Natural killer cell (primary cell): ENCODE measurements at regions not wholly inside any gene's neighbourhood (a gene's known extent, or its start where the extent isn't known, plus 50 kb on each side); places are given as distances from the start of the nearest gene placed in this dataset.

Experiments
- ATAC-seq, 3 donors: fragments of 150-1000 bp in 2 of 3; fragments of 200-7000 bp in 1 of 3; cut with Tn5 transposase; 1 replicate in 1 of 3; 2 replicates in 2 of 3; pipeline ENCODE4 v1.10.0; 2021; ENCODE audit warnings: mild to moderate bottlenecking in 2 of 3, moderate library complexity in 2 of 3
- DNase-seq, 2 donors: peaks; one replicate each; pipeline versions ENCODE4 v3.0.0 to v3.0.0-alpha.2; 2013 to 2021; ENCODE audit warnings: mixed read lengths in 1 of 2
- H3K27ac ChIP-seq: one replicate; pipeline ENCODE4 v1.5.1; 2013; ENCODE audit warnings: mild to moderate bottlenecking, low read length
- H3K27me3 ChIP-seq: one replicate; pipeline ENCODE4 v1.6.1; 2013; ENCODE audit warnings: low read length; ENCODE audit not compliant: control insufficient read depth, insufficient read depth
- H3K36me3 ChIP-seq: one replicate; pipeline ENCODE4 v1.6.1; 2013; ENCODE audit warnings: low read length; ENCODE audit not compliant: control insufficient read depth, insufficient read depth
- H3K4me1 ChIP-seq: one replicate; pipeline ENCODE4 v1.6.1; 2013; ENCODE audit warnings: low read length; ENCODE audit not compliant: control insufficient read depth, insufficient read depth
- H3K4me3 ChIP-seq: one replicate; pipeline ENCODE4 v1.5.1; 2013; ENCODE audit warnings: low read length
- H3K9me3 ChIP-seq: one replicate; pipeline ENCODE4 v1.6.1; 2013; ENCODE audit warnings: low read length; ENCODE audit not compliant: control insufficient read depth, insufficient read depth
- H3K27ac Mint-ChIP-seq, 2 donors: one replicate each; pipeline ENCODE4 v1.8.0; 2022; ENCODE audit warnings: mild to moderate bottlenecking in 2 of 2, mixed read lengths in 2 of 2, moderate library complexity in 1 of 2
- H3K27me3 Mint-ChIP-seq, 2 donors: one replicate each; pipeline ENCODE4 v1.8.0; 2022; ENCODE audit warnings: low read depth in 2 of 2, mixed read lengths in 2 of 2
- H3K36me3 Mint-ChIP-seq: one replicate; pipeline ENCODE4 v1.8.0; 2022; ENCODE audit warnings: mixed read lengths
- H3K4me1 Mint-ChIP-seq, 2 donors: one replicate each; pipeline ENCODE4 v1.8.0; 2022; ENCODE audit warnings: mixed read lengths in 2 of 2
- H3K4me3 Mint-ChIP-seq: one replicate; pipeline ENCODE4 v1.8.0; 2022; ENCODE audit warnings: mild to moderate bottlenecking, moderate library complexity, mixed read lengths
- H3K9me3 Mint-ChIP-seq, 2 donors: one replicate each; pipeline ENCODE4 v1.8.0; 2022; ENCODE audit warnings: mixed read lengths in 2 of 2
- WGBS: methylation state at CpG from one replicate; pipeline ENCODE4 v1.1.7; 2013; ENCODE audit warnings: missing lambda C conversion rate; ENCODE audit not compliant: insufficient coverage; 5-methylcytosine and 5-hydroxymethylcytosine counted together
- intact Hi-C: fragments of 100-400 bp; cut with micrococcal nuclease; formaldehyde crosslinking; loops from one replicate; pipeline ENCODE4 v1.14.2; 2022
- TF ChIP-seq, protein P1 (sequence below): fragments of 200-600 bp; IDR thresholded peaks from one replicate; pipeline ENCODE4 v1.8.0; 2022; ENCODE audit warnings: antibody characterized with exemption

DNA sequence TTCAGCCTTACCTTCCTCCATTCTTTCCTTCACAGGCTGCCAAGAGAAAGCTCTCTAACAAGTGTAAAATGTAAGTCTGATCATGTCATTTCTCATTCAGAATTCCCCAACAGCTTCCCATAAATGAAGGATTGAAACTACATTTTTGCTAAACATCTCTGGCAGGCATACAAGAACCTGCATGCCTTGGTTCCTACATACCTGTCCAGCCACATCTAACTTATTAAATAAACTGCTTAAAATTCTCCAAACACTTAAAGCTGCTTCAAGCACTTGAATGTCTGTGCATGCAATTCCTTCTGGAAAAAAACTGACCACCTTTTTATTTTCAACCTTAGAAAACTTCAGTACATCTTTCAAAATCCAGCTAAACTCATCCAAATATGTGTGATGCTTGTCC, 84.4 kb upstream of the DCN start:
- Mint-ChIP-seq H3K27me3 (peaks cover 6% of the 10 kb centered on the region in 2 donors), H3K9me3 (peaks cover 0 to 2% of the 10 kb centered on the region in 2 donors), H3K36me3 (no peaks in the 10 kb centered on the region), H3K4me1 (no peaks in the 10 kb centered on the region), H3K4me3 (no peak overlapping the region), H3K27ac (no peak overlapping the region)
- no peaks in the 10 kb centered on the region for H3K9me3 ChIP-seq
- no peak overlapping the region for H3K27ac ChIP-seq
- no peaks in the 10 kb centered on the region for H3K36me3 ChIP-seq
- H3K4me1 ChIP-seq = no peaks in the 10 kb centered on the region
- DNase-seq (no peak), ATAC-seq (no peak)
- intact Hi-C loops = no loop called here
- TF ChIP-seq, protein P1, sequence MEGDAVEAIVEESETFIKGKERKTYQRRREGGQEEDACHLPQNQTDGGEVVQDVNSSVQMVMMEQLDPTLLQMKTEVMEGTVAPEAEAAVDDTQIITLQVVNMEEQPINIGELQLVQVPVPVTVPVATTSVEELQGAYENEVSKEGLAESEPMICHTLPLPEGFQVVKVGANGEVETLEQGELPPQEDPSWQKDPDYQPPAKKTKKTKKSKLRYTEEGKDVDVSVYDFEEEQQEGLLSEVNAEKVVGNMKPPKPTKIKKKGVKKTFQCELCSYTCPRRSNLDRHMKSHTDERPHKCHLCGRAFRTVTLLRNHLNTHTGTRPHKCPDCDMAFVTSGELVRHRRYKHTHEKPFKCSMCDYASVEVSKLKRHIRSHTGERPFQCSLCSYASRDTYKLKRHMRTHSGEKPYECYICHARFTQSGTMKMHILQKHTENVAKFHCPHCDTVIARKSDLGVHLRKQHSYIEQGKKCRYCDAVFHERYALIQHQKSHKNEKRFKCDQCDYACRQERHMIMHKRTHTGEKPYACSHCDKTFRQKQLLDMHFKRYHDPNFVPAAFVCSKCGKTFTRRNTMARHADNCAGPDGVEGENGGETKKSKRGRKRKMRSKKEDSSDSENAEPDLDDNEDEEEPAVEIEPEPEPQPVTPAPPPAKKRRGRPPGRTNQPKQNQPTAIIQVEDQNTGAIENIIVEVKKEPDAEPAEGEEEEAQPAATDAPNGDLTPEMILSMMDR = no peak
- no peaks in the 10 kb centered on the region for H3K27me3 ChIP-seq
- H3K4me3 ChIP-seq = no peak overlapping the region

DNA sequence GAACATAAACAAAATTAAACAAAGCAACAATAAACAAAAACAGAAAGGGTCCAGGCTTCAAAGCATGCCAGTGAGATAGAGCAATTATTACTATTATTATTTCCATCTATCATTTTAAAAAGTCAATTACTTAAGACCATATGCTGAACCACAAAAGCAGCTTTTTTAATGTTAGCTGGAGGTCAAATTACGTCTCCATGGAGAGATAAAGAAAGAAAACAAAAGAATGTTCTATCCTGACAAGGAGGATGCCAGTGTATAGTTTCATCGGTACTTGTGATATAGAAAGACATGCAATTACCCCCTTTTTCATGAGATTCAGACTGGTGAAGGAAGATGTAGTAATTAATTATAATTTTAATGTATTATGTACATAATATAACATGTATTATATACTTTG, 81.6 kb upstream of the DCN start:
- 60% methylated on average over 1 of the region's 2 CpGs for WGBS
- H3K27ac ChIP-seq = no peak overlapping the region
- no peaks in the 10 kb centered on the region for H3K9me3 ChIP-seq
- DNase-seq (no peak), ATAC-seq (no peak)
- no peak overlapping the region for H3K4me3 ChIP-seq
- H3K4me3 Mint-ChIP-seq = no peak overlapping the region
- no peak overlapping the region for H3K27ac Mint-ChIP-seq
- intact Hi-C loops = no loop called here
- H3K36me3 Mint-ChIP-seq = no peaks in the 10 kb centered on the region
- no peaks in the 10 kb centered on the region for H3K4me1 ChIP-seq
- TF ChIP-seq, protein P1 = no peak
- H3K36me3 ChIP-seq = no peaks in the 10 kb centered on the region
- H3K27me3 ChIP-seq = no peaks in the 10 kb centered on the region
- H3K9me3 Mint-ChIP-seq = peaks cover 0 to 7% of the 10 kb centered on the region in 2 donors
- peaks cover 0 to 6% of the 10 kb centered on the region in 2 donors for H3K27me3 Mint-ChIP-seq
- no peaks in the 10 kb centered on the region for H3K4me1 Mint-ChIP-seq

DNA sequence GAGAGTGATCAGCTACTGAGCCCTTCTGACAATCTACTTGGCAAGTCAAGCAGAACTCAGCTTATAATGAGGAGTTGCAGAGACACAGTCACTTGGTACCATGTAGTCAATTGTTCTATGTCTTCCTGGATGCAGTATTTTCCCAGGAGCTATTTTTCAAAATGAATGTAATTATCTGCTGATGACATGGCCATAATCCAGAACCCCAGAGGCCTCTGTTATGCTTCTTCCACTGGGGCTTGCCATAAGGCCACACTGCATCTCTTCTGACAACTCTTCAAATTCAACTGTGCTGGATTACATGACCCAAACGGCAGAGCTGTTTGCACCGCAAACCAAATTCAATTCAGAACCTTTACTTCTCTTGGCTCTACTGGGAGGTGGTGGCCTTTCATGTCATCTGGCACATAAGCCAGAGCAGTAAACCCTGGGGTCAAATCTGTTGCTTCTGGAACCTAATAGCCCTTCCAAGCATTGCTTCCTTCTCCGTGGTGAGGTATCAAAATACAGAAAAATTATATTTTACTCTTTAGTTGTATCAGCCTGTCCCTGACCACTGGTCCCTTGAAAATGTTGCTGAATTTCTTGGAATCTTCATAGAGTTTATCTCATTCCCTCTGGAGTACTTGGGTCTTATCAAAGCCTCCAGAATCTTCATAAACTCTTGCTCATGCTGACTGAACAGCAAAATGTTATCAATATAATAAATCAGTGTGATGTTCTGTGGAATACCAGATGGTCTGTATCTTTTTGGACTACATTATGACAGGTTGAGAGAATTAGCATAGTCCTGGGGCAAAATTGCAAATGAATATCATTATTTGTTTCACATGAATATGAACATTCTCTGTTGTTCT, 79.4 kb upstream of the DCN start:
- peaks cover 2% of the 10 kb centered on the region for H3K27me3 ChIP-seq
- H3K9me3 ChIP-seq = no peaks in the 10 kb centered on the region
- Mint-ChIP-seq H3K27me3 (no peaks in the 10 kb centered on the region), H3K4me3 (no peak overlapping the region), H3K4me1 (no peaks in the 10 kb centered on the region), H3K27ac (no peak overlapping the region), H3K9me3 (peaks cover 0 to 5% of the 10 kb centered on the region in 2 donors), H3K36me3 (no peaks in the 10 kb centered on the region)
- TF ChIP-seq, protein P1 = no peak
- H3K36me3 ChIP-seq = no peaks in the 10 kb centered on the region
- no peak overlapping the region for H3K4me3 ChIP-seq
- intact Hi-C loops = no loop called here
- 78% methylated on average over 2 of the region's 3 CpGs for WGBS
- ATAC-seq (no peak), DNase-seq (no peak)
- H3K4me1 ChIP-seq = no peaks in the 10 kb centered on the region
- no peak overlapping the region for H3K27ac ChIP-seq

DNA sequence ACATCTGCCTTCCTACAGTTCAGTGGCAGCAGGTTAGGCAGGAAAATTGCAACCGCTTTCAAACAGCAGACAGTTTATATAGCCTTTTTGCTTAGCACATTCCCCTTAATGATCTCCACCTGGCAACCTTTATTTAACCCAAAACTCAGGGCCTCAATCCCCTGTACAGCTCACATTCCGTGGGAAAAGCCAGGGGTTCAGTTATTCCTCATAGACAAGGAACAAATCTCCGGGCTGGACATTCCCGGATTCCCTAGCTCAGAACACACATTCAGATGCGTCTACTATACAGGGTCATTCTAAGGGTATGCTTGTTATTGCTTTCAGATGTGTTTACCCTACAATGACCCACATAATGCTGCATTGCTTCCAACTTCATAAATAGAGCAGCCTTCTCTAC, 73.8 kb upstream of the DCN start:
- H3K36me3 ChIP-seq = no peaks in the 10 kb centered on the region
- 85% methylated on average over 5 of the region's 5 CpGs for WGBS
- no peak overlapping the region for H3K4me3 Mint-ChIP-seq
- intact Hi-C loops = no loop called here
- no peak overlapping the region for H3K27ac Mint-ChIP-seq
- no peaks in the 10 kb centered on the region for H3K9me3 ChIP-seq
- H3K9me3 Mint-ChIP-seq = peaks cover 0 to 5% of the 10 kb centered on the region in 2 donors
- H3K27me3 Mint-ChIP-seq = peaks cover 0 to 2% of the 10 kb centered on the region in 2 donors
- ATAC-seq (no peak), DNase-seq (no peak)
- H3K4me1 Mint-ChIP-seq = no peaks in the 10 kb centered on the region
- no peaks in the 10 kb centered on the region for H3K4me1 ChIP-seq
- H3K27me3 ChIP-seq = peaks cover 2% of the 10 kb centered on the region
- TF ChIP-seq, protein P1 = no peak
- H3K4me3 ChIP-seq = no peak overlapping the region
- H3K36me3 Mint-ChIP-seq = no peaks in the 10 kb centered on the region
- H3K27ac ChIP-seq = no peak overlapping the region
